ENCODE measurements at regions not wholly inside any gene's neighbourhood (a gene's known extent, or its start where the extent isn't known, plus 50 kb on each side); places are given as distances from the start of the nearest gene placed in this dataset.
A peak's percentile ranks its signal among the peaks of the same experiment; 100 is the strongest.

- Mint-ChIP-seq H3K27ac (peak overlapping the region; percentile 70), H3K9me3 (ENCODE audit: low read depth) (peaks cover 14% of the 10 kb centered on the region), H3K27me3 (no peaks in the 10 kb centered on the region), H3K4me3 (ENCODE audit: low read depth) (no peak overlapping the region), H3K36me3 (ENCODE audit: insufficient read depth) (no peaks in the 10 kb centered on the region), H3K4me1 (ENCODE audit: low read depth) (peaks cover 22% of the 10 kb centered on the region)
- no peak for DNase-seq (ENCODE audit: low spot score, unreplicated experiment)
- no peak for TF ChIP-seq CTCF (IDR thresholded peaks at IDR 0.05; ENCODE audit: unreplicated experiment)
Observed at GRCh38 chr18:48488388-48488850, 50.4 kb upstream of the CTIF start.

GRCh38 chr18:48486754-48487153 is 52.1 kb upstream of the CTIF start:
- H3K4me3 Mint-ChIP-seq (ENCODE audit: low read depth), result no peak overlapping the region
- peaks cover 20% of the 10 kb centered on the region for H3K4me1 Mint-ChIP-seq (ENCODE audit: low read depth)
- H3K9me3 Mint-ChIP-seq (ENCODE audit: low read depth), result peaks cover 14% of the 10 kb centered on the region
- no peaks in the 10 kb centered on the region for H3K27me3 Mint-ChIP-seq
- H3K36me3 Mint-ChIP-seq (ENCODE audit: insufficient read depth), result no peaks in the 10 kb centered on the region
- TF ChIP-seq CTCF (IDR thresholded peaks at IDR 0.05; ENCODE audit: unreplicated experiment), result no peak
- no peak for DNase-seq (ENCODE audit: low spot score, unreplicated experiment)
- H3K27ac Mint-ChIP-seq, result no peak overlapping the region

DNA sequence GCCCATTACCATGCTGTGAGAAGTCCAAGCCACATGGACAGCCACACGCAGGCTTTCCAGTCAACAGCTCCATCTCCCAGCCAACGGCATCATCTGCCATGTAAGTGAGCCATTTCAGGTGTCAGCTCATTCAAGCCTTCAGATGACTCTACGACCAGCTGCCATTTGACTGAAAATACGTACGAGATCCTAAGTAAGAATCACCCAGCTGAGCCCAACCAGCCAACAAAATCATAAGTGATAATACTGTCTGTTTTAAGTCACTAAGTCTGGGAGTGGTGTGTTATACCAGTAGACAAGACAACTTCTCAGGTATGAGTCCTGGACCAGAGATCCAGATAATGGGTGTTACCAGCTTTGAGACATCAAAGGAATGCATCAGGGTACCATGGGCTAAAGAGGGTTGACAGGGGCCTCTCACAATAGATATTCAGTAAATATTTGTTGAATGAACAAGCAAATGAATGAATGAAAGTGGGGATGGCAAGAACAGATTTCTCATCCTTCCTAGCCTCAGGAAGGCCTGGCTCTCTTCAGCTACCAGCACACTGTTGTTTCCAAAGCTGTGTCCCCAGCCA is 52.9 kb upstream of the CTIF start:
- no peak overlapping the region for H3K27ac Mint-ChIP-seq
- peaks cover 14% of the 10 kb centered on the region for H3K9me3 Mint-ChIP-seq (ENCODE audit: low read depth)
- H3K4me1 Mint-ChIP-seq (ENCODE audit: low read depth), result peaks cover 20% of the 10 kb centered on the region
- H3K36me3 Mint-ChIP-seq (ENCODE audit: insufficient read depth), result no peaks in the 10 kb centered on the region
- no peaks in the 10 kb centered on the region for H3K27me3 Mint-ChIP-seq
- TF ChIP-seq CTCF (IDR thresholded peaks at IDR 0.05; ENCODE audit: unreplicated experiment), result no peak
- no peak overlapping the region for H3K4me3 Mint-ChIP-seq (ENCODE audit: low read depth)
- DNase-seq (ENCODE audit: low spot score, unreplicated experiment), result no peak

DNA sequence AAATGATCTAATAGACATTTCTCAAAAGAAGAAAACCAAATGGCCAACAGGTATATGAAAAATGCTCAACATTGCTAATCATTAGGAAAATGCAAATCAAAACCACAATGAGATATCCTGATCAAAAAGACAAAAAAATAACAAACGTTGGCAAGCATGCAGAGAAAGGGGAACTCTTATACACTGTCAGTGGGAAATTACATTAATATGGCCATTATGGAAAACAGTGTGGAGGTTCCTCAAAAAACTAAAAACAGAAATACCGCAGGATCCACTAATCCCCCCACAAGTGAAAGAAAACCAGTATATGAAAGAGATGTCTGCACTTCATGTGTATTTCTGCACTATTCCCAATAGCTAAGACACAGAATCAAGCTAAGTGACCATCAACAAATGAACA is 57.7 kb upstream of the CTIF start:
- no peak overlapping the region for H3K27ac Mint-ChIP-seq
- peaks cover 4% of the 10 kb centered on the region for H3K9me3 Mint-ChIP-seq (ENCODE audit: low read depth)
- no peak overlapping the region for H3K4me3 Mint-ChIP-seq (ENCODE audit: low read depth)
- H3K4me1 Mint-ChIP-seq (ENCODE audit: low read depth), result no peaks in the 10 kb centered on the region
- DNase-seq (ENCODE audit: low spot score, unreplicated experiment), result no peak
- no peaks in the 10 kb centered on the region for H3K27me3 Mint-ChIP-seq
- no peaks in the 10 kb centered on the region for H3K36me3 Mint-ChIP-seq (ENCODE audit: insufficient read depth)
- no peak for TF ChIP-seq CTCF (IDR thresholded peaks at IDR 0.05; ENCODE audit: unreplicated experiment)

- no peaks in the 10 kb centered on the region for H3K27me3 Mint-ChIP-seq
- no peak for DNase-seq (ENCODE audit: low spot score, unreplicated experiment)
- no peaks in the 10 kb centered on the region for H3K36me3 Mint-ChIP-seq (ENCODE audit: insufficient read depth)
- H3K9me3 Mint-ChIP-seq (ENCODE audit: low read depth), result no peaks in the 10 kb centered on the region
- TF ChIP-seq CTCF (IDR thresholded peaks at IDR 0.05; ENCODE audit: unreplicated experiment), result no peak
- H3K27ac Mint-ChIP-seq, result no peak overlapping the region
- H3K4me3 Mint-ChIP-seq (ENCODE audit: low read depth), result no peak overlapping the region
- H3K4me1 Mint-ChIP-seq (ENCODE audit: low read depth), result peaks cover 1% of the 10 kb centered on the region
Observed at GRCh38 chr18:48479531-48479930, 59.3 kb upstream of the CTIF start.
